Transverse colon (tissue), 4 donors: ENCODE measurements at regions not wholly inside any gene's neighbourhood (a gene's known extent, or its start where the extent isn't known, plus 50 kb on each side); places are given as distances from the start of the nearest gene placed in this dataset.

ENCODE experiments used
- POLR2A ChIP-seq: fragments of 450-650 bp; IDR thresholded peaks from one replicate; pipeline ENCODE4 v1.6.1; 2016; ENCODE audit warnings: antibody characterized with exemption, mild to moderate bottlenecking, moderate library complexity
- POLR2AphosphoS5 ChIP-seq, 3 donors: sonication (generic); formaldehyde crosslinking; IDR thresholded peaks; one replicate each; pipeline ENCODE4 v1.6.1; 2016; ENCODE audit warnings: antibody characterized with exemption in 3 of 3
- TF ChIP-seq, protein P1 (sequence below), 5 experiments: fragments of 200-600 bp in 3 of 5; fragments of 450-650 bp in 2 of 5; sonication (generic) in 3 of 5; IDR thresholded peaks; 1 replicate in 2 of 5; 2 replicates in 3 of 5; pipeline ENCODE4 v1.5.1; 2016 to 2017; ENCODE audit warnings: antibody characterized with exemption in 5 of 5, inconsistent platforms in 3 of 5, mild to moderate bottlenecking in 2 of 5, moderate library complexity in 1 of 5

GRCh38 chr22:27399161-27399560 is 402.4 kb downstream of the MN1 start:
- TF ChIP-seq POLR2AphosphoS5 (IDR thresholded peaks at IDR 0.05) (no peak), POLR2A (no peak)
- TF ChIP-seq, protein P1, sequence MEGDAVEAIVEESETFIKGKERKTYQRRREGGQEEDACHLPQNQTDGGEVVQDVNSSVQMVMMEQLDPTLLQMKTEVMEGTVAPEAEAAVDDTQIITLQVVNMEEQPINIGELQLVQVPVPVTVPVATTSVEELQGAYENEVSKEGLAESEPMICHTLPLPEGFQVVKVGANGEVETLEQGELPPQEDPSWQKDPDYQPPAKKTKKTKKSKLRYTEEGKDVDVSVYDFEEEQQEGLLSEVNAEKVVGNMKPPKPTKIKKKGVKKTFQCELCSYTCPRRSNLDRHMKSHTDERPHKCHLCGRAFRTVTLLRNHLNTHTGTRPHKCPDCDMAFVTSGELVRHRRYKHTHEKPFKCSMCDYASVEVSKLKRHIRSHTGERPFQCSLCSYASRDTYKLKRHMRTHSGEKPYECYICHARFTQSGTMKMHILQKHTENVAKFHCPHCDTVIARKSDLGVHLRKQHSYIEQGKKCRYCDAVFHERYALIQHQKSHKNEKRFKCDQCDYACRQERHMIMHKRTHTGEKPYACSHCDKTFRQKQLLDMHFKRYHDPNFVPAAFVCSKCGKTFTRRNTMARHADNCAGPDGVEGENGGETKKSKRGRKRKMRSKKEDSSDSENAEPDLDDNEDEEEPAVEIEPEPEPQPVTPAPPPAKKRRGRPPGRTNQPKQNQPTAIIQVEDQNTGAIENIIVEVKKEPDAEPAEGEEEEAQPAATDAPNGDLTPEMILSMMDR (IDR thresholded peaks at IDR 0.05): no peak
